HUES6 (cell line): ENCODE measurements at regions not wholly inside any gene's neighbourhood (a gene's known extent, or its start where the extent isn't known, plus 50 kb on each side); places are given as distances from the start of the nearest gene placed in this dataset.

ENCODE experiments used
- H3K27ac ChIP-seq: 2 replicates; pipeline ENCODE4 v1.7.0; 2013; ENCODE audit warnings: low read depth, mild to moderate bottlenecking, low read length, inconsistent platforms
- H3K27me3 ChIP-seq: 2 replicates; pipeline ENCODE4 v1.6.1; 2013; ENCODE audit warnings: low read length; ENCODE audit not compliant: control insufficient read depth, insufficient read depth
- H3K36me3 ChIP-seq: 2 replicates; pipeline ENCODE4 v1.6.1; 2013; ENCODE audit warnings: low read length; ENCODE audit not compliant: control insufficient read depth, insufficient read depth
- H3K4me1 ChIP-seq: 2 replicates; pipeline ENCODE4 v1.6.1; 2013; ENCODE audit warnings: low read length; ENCODE audit not compliant: control insufficient read depth, insufficient read depth
- H3K4me3 ChIP-seq: 2 replicates; pipeline ENCODE4 v1.5.1; 2013; ENCODE audit warnings: low read depth, low read length
- H3K9ac ChIP-seq: one replicate; pipeline ENCODE4 v1.6.1; 2013; ENCODE audit warnings: mild to moderate bottlenecking, low read length
- H3K9me3 ChIP-seq: 2 replicates; pipeline ENCODE4 v1.6.1; 2013; ENCODE audit warnings: low read depth, low read length; ENCODE audit not compliant: control insufficient read depth, insufficient read depth

DNA sequence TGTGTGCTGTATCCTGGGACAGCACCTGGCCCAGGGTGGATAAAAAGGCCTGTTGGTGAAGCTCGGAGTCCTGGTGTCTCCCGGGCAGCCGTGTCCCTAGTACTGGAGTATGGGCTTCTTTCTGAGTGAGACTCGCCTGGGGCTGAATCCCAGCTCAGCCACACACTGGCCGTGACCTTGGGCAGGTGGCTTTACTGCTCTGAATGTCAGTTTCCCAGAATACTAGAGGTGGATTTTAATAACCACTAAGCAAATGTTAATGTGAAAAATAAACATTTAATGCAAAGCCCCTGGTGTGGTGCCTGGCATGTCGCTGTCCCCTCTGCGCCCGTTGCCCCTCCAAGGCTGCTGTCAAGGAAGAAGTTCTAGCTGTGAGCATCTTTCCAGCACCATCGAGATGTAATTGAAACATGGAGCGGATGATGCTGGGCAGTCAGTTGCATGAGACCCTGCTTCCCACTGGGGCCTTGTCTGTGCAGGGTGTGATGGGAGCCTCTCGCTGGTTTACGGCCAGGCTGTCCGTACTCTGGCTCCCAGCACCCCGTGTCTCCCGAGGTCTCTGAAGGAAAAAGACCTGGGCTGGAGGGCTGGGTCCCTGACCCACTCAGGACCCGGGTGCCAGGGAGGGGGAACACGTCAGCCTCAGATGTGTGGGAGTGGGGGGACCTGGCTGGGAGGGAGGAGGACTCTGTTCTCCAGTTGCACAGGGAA is 527.8 kb downstream of the MATN1 start:
- no peak overlapping the region for H3K4me3 ChIP-seq
- no peaks in the 10 kb centered on the region; the same call in 1 of the 2 replicates for H3K27me3 ChIP-seq
- H3K36me3 ChIP-seq = no peaks in the 10 kb centered on the region
- no peak overlapping the region for H3K9ac ChIP-seq
- H3K4me1 ChIP-seq = peaks cover 5% of the 10 kb centered on the region; the same call in 1 of the 2 replicates
- H3K9me3 ChIP-seq = peaks cover 5% of the 10 kb centered on the region; the same call in 1 of the 2 replicates
- no peak overlapping the region for H3K27ac ChIP-seq

DNA sequence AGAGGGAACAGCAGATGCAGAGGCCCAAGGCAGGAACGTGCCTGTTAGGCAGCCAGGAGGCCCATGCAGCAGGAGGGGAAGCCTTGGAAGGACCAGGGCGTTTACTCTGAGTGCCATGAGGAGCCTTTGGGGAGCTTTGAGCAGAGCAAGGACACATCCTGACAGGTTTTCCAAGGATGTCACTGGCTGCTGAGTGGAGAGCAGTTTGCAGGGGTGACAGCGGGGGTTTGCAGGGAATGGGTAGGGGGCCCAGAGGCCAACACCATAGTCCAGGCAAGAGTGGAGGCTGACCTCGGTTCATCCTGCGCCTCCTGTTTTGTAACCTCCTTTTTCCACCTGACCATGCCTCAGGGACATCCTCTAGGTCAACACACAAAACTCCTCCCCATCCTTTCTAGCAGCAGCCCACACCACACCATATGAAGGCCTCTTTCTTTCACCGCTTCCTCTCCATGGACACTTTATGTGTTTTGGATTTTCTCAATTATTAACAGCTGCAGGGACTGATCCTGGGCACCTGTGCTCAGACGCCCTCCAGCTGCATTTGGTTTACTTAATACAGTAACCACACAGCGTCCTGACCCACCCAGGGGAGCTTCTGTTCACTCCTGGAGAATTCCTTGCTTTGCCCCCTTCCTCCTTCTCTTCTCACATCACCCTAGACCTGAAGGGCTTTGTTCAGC is 528.5 kb downstream of the MATN1 start:
- Histone ChIP-seq H3K4me3 (no peak overlapping the region), H3K4me1 (peaks cover 8% of the 10 kb centered on the region; the same call in 1 of the 2 replicates), H3K9ac (no peak overlapping the region), H3K27me3 (no peaks in the 10 kb centered on the region; the same call in 1 of the 2 replicates), H3K36me3 (no peaks in the 10 kb centered on the region), H3K27ac (no peak overlapping the region), H3K9me3 (no peaks in the 10 kb centered on the region)

DNA sequence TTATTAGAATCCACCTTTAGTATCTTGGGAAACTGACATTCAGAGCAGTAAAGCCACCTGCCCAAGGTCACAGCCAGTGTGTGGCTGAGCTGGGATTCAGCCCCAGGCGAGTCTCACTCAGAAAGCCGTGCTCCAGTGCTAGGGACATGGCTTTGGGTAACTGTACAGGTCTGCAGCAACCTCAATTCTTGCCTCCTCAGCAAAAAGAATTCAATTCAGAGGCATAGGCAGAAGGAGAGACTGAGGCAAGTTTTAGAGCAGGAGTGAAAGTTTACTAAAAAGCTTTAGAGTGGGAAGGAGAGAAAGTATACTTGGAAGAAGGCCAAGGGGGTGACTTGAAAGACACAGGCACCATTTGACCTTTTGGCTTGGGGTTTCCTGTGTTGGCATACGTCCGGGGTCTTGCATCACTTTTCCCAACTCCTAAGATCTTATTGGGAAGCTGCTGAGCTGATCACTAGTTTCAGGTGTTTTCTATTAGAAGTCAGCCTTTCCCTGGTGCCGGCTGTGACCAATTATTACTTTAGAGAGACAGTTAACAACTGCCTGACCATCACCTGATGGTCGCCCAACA is 529.3 kb downstream of the MATN1 start:
- no peak overlapping the region for H3K27ac ChIP-seq
- H3K9ac ChIP-seq = no peak overlapping the region
- peaks cover 8% of the 10 kb centered on the region; the same call in 1 of the 2 replicates for H3K4me1 ChIP-seq
- H3K4me3 ChIP-seq = no peak overlapping the region
- no peaks in the 10 kb centered on the region; the same call in 1 of the 2 replicates for H3K27me3 ChIP-seq
- no peaks in the 10 kb centered on the region for H3K36me3 ChIP-seq
- H3K9me3 ChIP-seq = no peaks in the 10 kb centered on the region

DNA sequence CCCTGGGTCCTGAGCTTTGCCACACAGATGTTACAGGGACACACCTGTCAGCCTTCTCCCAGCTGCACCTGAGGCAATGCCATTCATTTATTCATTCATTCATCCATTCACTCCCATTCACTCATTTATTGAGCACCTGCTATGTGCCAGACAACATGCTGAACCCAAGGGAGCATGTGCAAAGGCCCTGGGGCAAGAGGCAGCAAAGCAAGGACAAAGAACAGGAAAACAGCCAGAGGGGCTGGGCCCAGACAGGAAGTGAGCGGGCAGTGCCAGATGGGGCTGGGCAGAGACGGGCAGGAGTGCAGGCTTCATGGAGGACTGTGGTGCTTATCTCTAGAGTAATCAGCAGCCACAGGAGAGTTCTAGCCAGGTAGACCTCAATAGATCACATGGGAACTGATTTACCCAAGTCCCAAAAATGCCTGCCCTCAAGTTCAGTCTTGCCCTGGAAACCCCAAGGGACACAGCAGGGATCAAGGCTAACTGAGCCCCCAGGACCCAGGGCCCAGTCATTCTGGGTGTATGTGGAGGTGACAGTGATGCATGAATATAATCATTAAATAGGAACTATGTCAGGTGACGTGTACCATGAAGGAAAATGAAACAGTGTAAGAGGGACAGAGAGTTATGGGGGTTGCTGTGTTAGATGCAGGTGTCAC is 530.3 kb downstream of the MATN1 start:
- Histone ChIP-seq H3K9ac (no peak overlapping the region), H3K4me1 (peaks cover 8% of the 10 kb centered on the region; the same call in 1 of the 2 replicates), H3K9me3 (no peaks in the 10 kb centered on the region), H3K4me3 (no peak overlapping the region), H3K27ac (no peak overlapping the region), H3K36me3 (no peaks in the 10 kb centered on the region), H3K27me3 (no peaks in the 10 kb centered on the region)

DNA sequence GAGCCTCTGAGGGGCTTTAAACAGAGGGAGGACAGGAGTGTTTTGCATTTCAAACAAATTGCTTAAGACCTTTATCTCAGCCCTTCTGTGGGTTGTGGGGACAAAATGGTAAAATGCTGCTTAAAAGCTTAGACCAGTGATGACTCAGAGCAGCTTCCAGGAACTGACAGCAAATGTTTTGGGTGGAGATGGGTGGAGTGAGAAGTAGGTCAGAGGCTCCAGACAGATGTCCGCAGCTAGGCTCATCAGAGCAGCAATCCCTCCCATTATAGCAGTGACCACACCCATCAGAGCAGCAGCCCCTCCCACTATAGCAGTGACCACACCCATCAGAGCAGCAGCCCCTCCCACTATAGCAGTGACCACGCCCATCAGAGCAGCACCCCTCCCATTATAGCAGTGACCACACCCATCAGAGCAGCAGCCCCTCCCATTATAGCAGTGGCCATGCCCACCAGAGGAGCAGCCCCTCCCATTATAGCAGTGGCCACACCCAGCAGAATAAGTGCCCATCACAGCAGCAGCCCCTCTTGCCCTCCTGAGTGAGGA is 532.2 kb downstream of the MATN1 start:
- Histone ChIP-seq H3K27ac (no peak overlapping the region), H3K36me3 (no peaks in the 10 kb centered on the region), H3K9me3 (no peaks in the 10 kb centered on the region), H3K27me3 (no peaks in the 10 kb centered on the region), H3K4me1 (peaks cover 8% of the 10 kb centered on the region; the same call in 1 of the 2 replicates), H3K4me3 (no peak overlapping the region), H3K9ac (no peak overlapping the region)

DNA sequence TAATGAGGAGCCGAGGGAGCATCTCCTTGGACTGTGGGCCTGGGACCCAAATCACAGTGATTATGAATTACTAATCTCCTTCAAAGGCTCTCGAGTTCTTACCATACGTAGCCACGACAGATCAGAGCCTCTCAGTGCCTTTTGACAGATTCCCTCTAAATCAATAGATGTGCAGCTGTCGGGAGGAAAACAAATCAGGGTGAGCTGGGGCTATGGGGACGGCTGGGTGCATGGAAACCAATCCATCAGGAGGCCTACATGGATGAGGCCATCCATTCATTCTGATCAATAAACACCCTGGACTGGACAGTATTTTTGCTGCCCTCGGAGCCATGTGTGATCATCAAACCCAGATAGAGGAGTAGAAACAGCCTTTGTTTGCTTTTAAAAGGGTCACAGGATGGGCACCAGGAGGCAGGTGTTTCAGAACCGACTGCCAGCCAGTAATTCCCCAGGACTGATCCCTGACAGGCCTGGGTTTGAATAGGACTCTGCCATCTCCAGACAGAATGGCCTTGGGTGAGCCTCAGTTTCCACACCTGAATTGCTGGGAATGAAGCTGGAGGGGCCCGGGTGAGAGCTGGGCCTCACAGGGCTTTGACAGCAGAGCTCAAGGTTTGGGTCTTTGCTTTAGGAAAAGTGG is 532.8 kb downstream of the MATN1 start:
- H3K36me3 ChIP-seq = no peaks in the 10 kb centered on the region
- H3K27ac ChIP-seq = no peak overlapping the region
- H3K27me3 ChIP-seq = no peaks in the 10 kb centered on the region
- H3K4me3 ChIP-seq = no peak overlapping the region
- H3K9me3 ChIP-seq = no peaks in the 10 kb centered on the region
- no peak overlapping the region for H3K9ac ChIP-seq
- peaks cover 8% of the 10 kb centered on the region; the same call in 1 of the 2 replicates for H3K4me1 ChIP-seq

DNA sequence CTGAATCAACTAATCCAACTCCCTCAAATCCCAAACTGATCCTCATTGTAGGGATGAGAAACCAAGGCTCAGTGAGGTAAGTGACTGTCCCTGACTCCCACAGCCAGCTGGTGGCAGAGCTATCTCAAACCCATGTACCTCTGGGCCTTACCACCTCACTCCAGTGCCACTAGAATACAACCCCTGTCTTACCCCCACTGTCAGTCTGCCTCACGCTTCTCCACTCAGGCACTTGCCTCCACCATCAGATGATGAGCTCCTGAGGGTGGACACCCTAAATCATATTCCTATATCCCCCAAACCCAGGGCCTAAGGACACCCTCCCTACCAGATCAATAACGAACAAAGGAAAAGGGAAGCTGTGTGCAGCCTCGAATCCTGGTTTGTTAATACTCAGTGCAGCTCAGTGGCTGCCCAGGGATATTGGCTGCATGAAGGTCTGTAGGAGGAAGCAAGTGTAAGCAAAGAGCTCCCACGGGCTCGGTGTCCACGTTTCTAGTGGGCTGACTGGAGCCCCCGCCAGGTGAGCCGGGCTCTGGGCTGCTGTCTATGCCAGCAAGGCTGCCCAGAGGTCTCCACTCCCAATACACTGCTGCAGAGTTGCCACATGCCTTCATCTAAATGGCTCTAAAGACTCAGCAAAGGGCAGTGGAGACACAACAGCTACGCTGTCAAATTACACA is 533.4 kb downstream of the MATN1 start:
- H3K27me3 ChIP-seq = no peaks in the 10 kb centered on the region
- peaks cover 8% of the 10 kb centered on the region; the same call in 1 of the 2 replicates for H3K4me1 ChIP-seq
- H3K9me3 ChIP-seq = no peaks in the 10 kb centered on the region
- H3K36me3 ChIP-seq = no peaks in the 10 kb centered on the region
- no peak overlapping the region for H3K27ac ChIP-seq
- H3K4me3 ChIP-seq = no peak overlapping the region
- no peak overlapping the region for H3K9ac ChIP-seq

DNA sequence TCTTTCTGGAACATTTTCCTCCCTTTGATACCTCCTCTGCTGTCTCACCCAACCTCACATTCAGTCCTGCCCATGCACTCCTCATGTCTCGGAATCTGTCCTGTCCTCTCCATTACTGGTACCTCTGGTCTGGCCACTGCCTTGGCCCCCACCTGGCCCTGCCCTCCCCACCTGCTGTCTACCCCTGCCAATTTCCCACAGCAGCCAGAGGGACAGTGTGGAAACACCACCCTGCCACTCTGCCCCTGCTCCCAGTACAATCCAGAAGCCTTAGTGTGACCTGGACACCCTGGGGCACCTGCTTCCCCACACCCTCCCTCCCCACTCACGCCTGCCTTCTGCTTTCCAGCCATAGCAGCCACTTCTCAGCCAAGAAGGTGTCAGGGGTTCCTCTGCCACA is 534.4 kb downstream of the MATN1 start:
- Histone ChIP-seq H3K4me1 (peaks cover 8% of the 10 kb centered on the region; the same call in 1 of the 2 replicates), H3K36me3 (no peaks in the 10 kb centered on the region), H3K27me3 (no peaks in the 10 kb centered on the region), H3K27ac (no peak overlapping the region), H3K9ac (no peak overlapping the region), H3K4me3 (no peak overlapping the region), H3K9me3 (no peaks in the 10 kb centered on the region)

DNA sequence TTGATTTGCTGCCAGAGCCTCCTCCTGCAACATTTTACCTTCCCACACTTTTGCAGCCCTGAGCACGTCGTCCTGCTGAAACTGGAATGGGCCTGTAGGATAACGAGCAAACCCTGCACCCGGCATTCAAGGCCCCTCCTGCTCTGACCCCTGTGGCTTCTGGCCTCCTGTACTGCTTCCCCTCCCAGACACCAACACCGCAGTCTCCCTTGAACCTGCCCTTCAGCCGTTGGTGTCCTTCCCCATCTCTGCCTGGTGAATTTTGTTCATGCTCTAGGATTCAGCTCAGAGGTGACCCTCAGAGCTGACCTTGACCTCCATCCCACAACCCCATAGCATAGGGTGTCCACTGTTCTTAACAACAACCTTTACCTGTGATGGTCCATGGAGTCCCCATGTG is 535.1 kb downstream of the MATN1 start:
- Histone ChIP-seq H3K9me3 (no peaks in the 10 kb centered on the region), H3K4me1 (peaks cover 8% of the 10 kb centered on the region; the same call in 1 of the 2 replicates), H3K36me3 (no peaks in the 10 kb centered on the region), H3K9ac (no peak overlapping the region), H3K4me3 (no peak overlapping the region), H3K27me3 (no peaks in the 10 kb centered on the region), H3K27ac (no peak overlapping the region)
